Lung (tissue), 11 donors: ENCODE measurements at regions not wholly inside any gene's neighbourhood (a gene's known extent, or its start where the extent isn't known, plus 50 kb on each side); places are given as distances from the start of the nearest gene placed in this dataset.

ENCODE experiments used
- ATAC-seq: fragments of 200-7000 bp; cut with Tn5 transposase; one replicate; pipeline ENCODE4 v1.9.1; 2020; ENCODE audit warnings: moderate number of reproducible peaks; ENCODE audit not compliant: insufficient read depth, low FRiP score
- DNase-seq, 3 donors: peaks; one replicate each; pipeline ENCODE4 v3.0.0-alpha.2; 2013 to 2017
- H3K27ac ChIP-seq, 2 donors: one replicate each; pipeline ENCODE4 v1.5.1; 2013; ENCODE audit warnings: mild to moderate bottlenecking in 2 of 2, moderate library complexity in 2 of 2, control low read depth in 1 of 2, inconsistent platforms in 1 of 2, low read depth in 1 of 2, low read length in 1 of 2
- H3K27me3 ChIP-seq, 3 donors: one replicate each; pipeline ENCODE4 v1.5.1; 2013; ENCODE audit warnings: low read length in 2 of 3; ENCODE audit not compliant: control insufficient read depth in 3 of 3, insufficient read depth in 3 of 3
- H3K36me3 ChIP-seq, 4 donors: one replicate each; pipeline ENCODE4 v1.5.1; 2013; ENCODE audit warnings: low read length in 4 of 4, mild to moderate bottlenecking in 1 of 4, moderate library complexity in 1 of 4; ENCODE audit not compliant: control insufficient read depth in 4 of 4, insufficient read depth in 4 of 4
- H3K4me1 ChIP-seq, 5 donors: one replicate each; pipeline ENCODE4 v1.5.1; 2013; ENCODE audit warnings: low read length in 5 of 5, mild to moderate bottlenecking in 2 of 5, moderate library complexity in 1 of 5; ENCODE audit not compliant: control insufficient read depth in 5 of 5, insufficient read depth in 5 of 5
- H3K4me3 ChIP-seq: one replicate; pipeline ENCODE4 v1.5.1; 2013; ENCODE audit warnings: mild to moderate bottlenecking, control low read depth, moderate library complexity
- H3K9ac ChIP-seq, 2 donors: one replicate each; pipeline ENCODE4 v1.5.1; 2013; ENCODE audit warnings: low read length in 2 of 2, control low read depth in 1 of 2; ENCODE audit not compliant: insufficient read depth in 1 of 2
- H3K9me3 ChIP-seq, 4 donors: one replicate each; pipeline ENCODE4 v1.5.1; 2013; ENCODE audit warnings: low read length in 3 of 4, mild to moderate bottlenecking in 1 of 4, moderate library complexity in 1 of 4; ENCODE audit not compliant: control insufficient read depth in 4 of 4, insufficient read depth in 3 of 4
- WGBS, 2 donors: extraction: QIAGEN DNeasy Blood & Tissue Kit; methylation state at CpG; one replicate each; pipeline ENCODE4 v1.1.7; 2013; 5-methylcytosine and 5-hydroxymethylcytosine counted together
- TF ChIP-seq, protein P1 (sequence below): IDR thresholded peaks from 2 replicates; pipeline ENCODE4 v1.5.1; 2012; ENCODE audit warnings: mild to moderate bottlenecking; ENCODE audit errors: control extremely low read depth, extremely low read depth
- donor health status: control.
- donor health status: control.
- donor health status: Bipolar disorder and iron deficiency.
- donor health status: healthy.
- donor health status: DM: yes; HTN: yes; CAD: no.

DNA sequence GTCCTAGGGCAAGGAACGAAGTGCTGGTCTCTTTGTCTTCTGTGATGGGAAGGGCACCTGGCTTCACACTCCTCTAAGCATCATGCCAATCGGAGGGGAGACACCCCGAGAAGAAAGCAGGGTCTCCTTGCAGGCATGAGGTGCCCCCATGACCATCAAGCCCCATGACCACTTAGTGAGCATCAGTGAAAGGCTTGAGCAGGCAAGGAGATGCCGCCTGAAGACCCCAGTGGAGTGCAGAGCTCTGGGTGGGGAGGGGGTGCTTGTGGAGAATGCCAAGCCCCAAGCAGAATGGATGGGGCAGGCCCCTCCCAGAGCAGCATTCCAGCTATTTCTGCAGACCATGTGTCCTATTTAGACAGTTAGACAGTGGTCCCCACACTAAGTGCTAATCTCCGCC is 232.7 kb upstream of the TNRC6C start:
- 92 to 93% methylated on average over 5 of the region's 5 CpGs for WGBS, 2 donors
- Histone ChIP-seq H3K9ac (no peak overlapping the region), H3K36me3 (no peaks in the 10 kb centered on the region), H3K9me3 (no peaks in the 10 kb centered on the region), H3K4me1 (no peaks in the 10 kb centered on the region), H3K27me3 (no peaks in the 10 kb centered on the region), H3K27ac (no peak overlapping the region), H3K4me3 (no peak overlapping the region)
- no peak for DNase-seq
- TF ChIP-seq, protein P1, sequence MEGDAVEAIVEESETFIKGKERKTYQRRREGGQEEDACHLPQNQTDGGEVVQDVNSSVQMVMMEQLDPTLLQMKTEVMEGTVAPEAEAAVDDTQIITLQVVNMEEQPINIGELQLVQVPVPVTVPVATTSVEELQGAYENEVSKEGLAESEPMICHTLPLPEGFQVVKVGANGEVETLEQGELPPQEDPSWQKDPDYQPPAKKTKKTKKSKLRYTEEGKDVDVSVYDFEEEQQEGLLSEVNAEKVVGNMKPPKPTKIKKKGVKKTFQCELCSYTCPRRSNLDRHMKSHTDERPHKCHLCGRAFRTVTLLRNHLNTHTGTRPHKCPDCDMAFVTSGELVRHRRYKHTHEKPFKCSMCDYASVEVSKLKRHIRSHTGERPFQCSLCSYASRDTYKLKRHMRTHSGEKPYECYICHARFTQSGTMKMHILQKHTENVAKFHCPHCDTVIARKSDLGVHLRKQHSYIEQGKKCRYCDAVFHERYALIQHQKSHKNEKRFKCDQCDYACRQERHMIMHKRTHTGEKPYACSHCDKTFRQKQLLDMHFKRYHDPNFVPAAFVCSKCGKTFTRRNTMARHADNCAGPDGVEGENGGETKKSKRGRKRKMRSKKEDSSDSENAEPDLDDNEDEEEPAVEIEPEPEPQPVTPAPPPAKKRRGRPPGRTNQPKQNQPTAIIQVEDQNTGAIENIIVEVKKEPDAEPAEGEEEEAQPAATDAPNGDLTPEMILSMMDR: no peak
- ATAC-seq: no peak

DNA sequence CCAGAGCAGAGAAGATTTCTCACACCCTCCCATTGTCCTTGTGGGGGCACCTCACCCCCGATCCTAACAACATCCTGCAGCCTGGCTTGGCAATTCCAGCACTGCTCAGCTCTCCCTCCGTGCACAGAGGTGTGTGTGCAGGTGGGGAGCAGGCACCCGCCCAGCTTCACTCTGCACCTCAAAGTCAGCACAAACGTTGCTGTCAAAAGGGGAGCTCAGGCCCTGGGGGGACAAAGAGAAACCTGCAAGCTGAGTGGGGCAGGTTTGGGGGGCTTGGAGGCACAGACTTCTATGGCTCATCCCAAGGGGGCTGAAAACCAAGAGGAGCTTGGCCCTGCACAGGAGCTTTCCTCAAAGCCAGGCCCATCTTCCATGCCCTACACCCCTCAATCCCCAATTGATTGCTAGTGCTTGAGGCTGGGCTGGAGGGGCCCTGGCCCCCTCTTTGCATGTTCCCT is 231.9 kb upstream of the TNRC6C start:
- ATAC-seq: no peak
- WGBS, 2 donors: 82 to 89% methylated on average over 4 of the region's 4 CpGs
- Histone ChIP-seq H3K4me1 (no peaks in the 10 kb centered on the region), H3K9me3 (no peaks in the 10 kb centered on the region), H3K9ac (no peak overlapping the region), H3K36me3 (no peaks in the 10 kb centered on the region), H3K27ac (no peak overlapping the region), H3K27me3 (no peaks in the 10 kb centered on the region), H3K4me3 (no peak overlapping the region)
- DNase-seq: no peak
- TF ChIP-seq, protein P1: no peak

DNA sequence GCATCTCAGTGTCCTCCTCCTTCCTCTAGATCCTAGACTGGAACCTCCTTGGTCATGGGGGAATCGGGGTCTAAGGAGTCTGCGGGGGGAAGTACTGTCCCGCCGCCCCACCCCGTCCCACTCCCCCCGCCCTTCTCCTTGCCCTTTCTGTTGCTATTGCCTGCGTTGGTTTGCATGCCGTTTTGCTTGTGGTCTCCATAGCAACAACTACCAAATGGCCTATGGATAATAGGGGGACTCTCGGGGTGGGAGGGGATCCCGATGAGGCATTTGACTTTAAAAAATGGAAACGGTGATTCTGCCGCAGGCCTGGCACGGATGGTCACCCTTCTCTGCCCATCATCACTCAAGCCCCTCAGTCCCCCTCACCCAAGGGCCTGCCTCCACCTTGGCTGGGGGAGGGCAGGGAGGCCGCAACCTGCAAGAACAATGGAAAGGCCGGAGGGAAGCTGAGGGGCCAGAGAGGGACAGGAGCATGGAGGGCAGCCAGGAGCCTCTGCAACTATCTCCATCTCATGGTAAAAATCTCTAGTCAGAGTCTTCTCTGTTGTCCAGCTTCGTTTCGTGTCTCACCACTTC is 231.4 kb upstream of the TNRC6C start:
- TF ChIP-seq, protein P1: no peak
- H3K9ac ChIP-seq: no peak overlapping the region
- 84 to 86% methylated on average over 17 of the region's 17 CpGs for WGBS, 2 donors
- H3K4me3 ChIP-seq: no peak overlapping the region
- DNase-seq (no peak), ATAC-seq (no peak)
- no peaks in the 10 kb centered on the region for H3K9me3 ChIP-seq
- no peak overlapping the region for H3K27ac ChIP-seq
- no peaks in the 10 kb centered on the region for H3K36me3 ChIP-seq
- no peaks in the 10 kb centered on the region for H3K27me3 ChIP-seq
- no peaks in the 10 kb centered on the region for H3K4me1 ChIP-seq

DNA sequence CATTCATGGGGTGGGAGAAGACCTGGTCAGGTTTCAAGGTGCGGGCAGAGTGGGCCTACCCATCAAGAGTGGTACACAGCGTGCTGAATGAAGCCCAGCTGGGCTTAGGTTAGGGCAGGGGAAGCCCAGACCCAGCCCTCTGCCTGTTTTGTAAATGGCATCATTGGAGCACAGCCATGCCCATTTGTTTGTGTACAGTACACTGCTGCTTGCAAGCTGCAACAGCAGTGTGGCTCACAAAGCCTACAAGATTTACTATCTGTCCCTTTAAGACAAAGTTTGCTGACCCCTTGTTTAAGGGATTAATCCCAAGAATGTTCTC is 230.1 kb upstream of the TNRC6C start:
- no peaks in the 10 kb centered on the region for H3K27me3 ChIP-seq
- 88 to 90% methylated on average over 2 of the region's 2 CpGs for WGBS, 2 donors

More for the DNA sequence above, 230.1 kb upstream of the TNRC6C start:
- H3K27ac ChIP-seq: peak overlapping the region; percentile 23 to 46
- no peak overlapping the region for H3K4me3 ChIP-seq
- H3K9ac ChIP-seq: no peak overlapping the region
- peaks cover 0 to 1% (median under 1%) of the 10 kb centered on the region in 5 donors for H3K4me1 ChIP-seq
- H3K36me3 ChIP-seq: no peaks in the 10 kb centered on the region
- peaks cover 0 to under 1% (median 0%) of the 10 kb centered on the region in 4 donors for H3K9me3 ChIP-seq
- no peak for DNase-seq
- TF ChIP-seq, protein P1: no peak
- no peak for ATAC-seq
